Right lobe of liver (tissue), 6 donors: ENCODE measurements at regions not wholly inside any gene's neighbourhood (a gene's known extent, or its start where the extent isn't known, plus 50 kb on each side); places are given as distances from the start of the nearest gene placed in this dataset.

Source experiments
- ATAC-seq, 4 donors: fragments of 200-7000 bp; cut with Tn5 transposase; one replicate each; pipeline ENCODE4 v1.9.1; 2020; ENCODE audit warnings: mild to moderate bottlenecking in 4 of 4, moderate library complexity in 4 of 4
- DNase-seq, 3 donors: peaks; one replicate each; pipeline ENCODE4 v3.0.0-alpha.2; 2020
- H3K27ac ChIP-seq, 3 donors: fragments of 200-600 bp; one replicate each; pipeline ENCODE4 v1.8.0; 2022
- H3K27me3 ChIP-seq, 2 donors: fragments of 200-600 bp; one replicate each; pipeline ENCODE4 v1.8.0; 2022
- H3K36me3 ChIP-seq, 4 donors: fragments of 200-600 bp; sonication (generic) in 1 of 4; one replicate each; pipeline versions ENCODE4 v1.5.1 to v1.8.0; 2017 to 2022; ENCODE audit warnings: control low read depth in 1 of 4
- H3K4me1 ChIP-seq, 4 donors: fragments of 200-600 bp; sonication (generic) in 1 of 4; one replicate each; pipeline versions ENCODE4 v1.5.1 to v1.8.0; 2017 to 2022; ENCODE audit warnings: control low read depth in 1 of 4
- H3K4me3 ChIP-seq, 3 donors: fragments of 200-600 bp; one replicate each; pipeline ENCODE4 v1.8.0; 2022
- H3K9me3 ChIP-seq, 4 donors: fragments of 200-600 bp; sonication (generic) in 1 of 4; one replicate each; pipeline versions ENCODE4 v1.5.1 to v1.8.0; 2017 to 2022; ENCODE audit warnings: control low read depth in 1 of 4
- CTCF ChIP-seq, 4 donors: fragments of 200-600 bp in 3 of 4; fragments of 450-650 bp in 1 of 4; IDR thresholded peaks; one replicate each; pipeline versions ENCODE4 v1.5.1 to v1.8.0; 2016 to 2022; ENCODE audit warnings: antibody characterized with exemption in 4 of 4, mild to moderate bottlenecking in 2 of 4
- POLR2A ChIP-seq: fragments of 450-650 bp; IDR thresholded peaks from one replicate; pipeline ENCODE4 v1.6.1; 2017; ENCODE audit warnings: antibody characterized with exemption, mild to moderate bottlenecking
- WGBS: methylation state at CpG from one replicate; pipeline ENCODE4 v1.1.6; 2018; ENCODE audit warnings: low coverage, low lambda C conversion rate; ENCODE audit not compliant: insufficient coverage; ENCODE audit errors: missing lambda C conversion rate; 5-methylcytosine and 5-hydroxymethylcytosine counted together
- intact Hi-C, 2 donors: fragments of 100-400 bp; cut with DNase I; formaldehyde crosslinking; loops; one replicate each; pipeline versions ENCODE4 v1.11.2 to v1.14.1; 2022
- donor health status: DM: no; HTN: yes; CAD: no.
- donor health status: DM: no; HTN: no; CAD: no.
- donor health status: DM: no; HTN: no; CAD: no.
- donor health status: DM: no; HTN: yes; CAD: no.
- donor health status: DM: no; HTN: yes; CAD: no.

GRCh38 chr13:83365723-83366122 is 516.6 kb downstream of the SLITRK1 start:
- ATAC-seq (no peak), DNase-seq (no peak)
- Histone ChIP-seq H3K27me3 (no peaks in the 10 kb centered on the region), H3K36me3 (no peaks in the 10 kb centered on the region), H3K4me1 (no peaks in the 10 kb centered on the region), H3K9me3 (no peaks in the 10 kb centered on the region), H3K4me3 (no peak overlapping the region), H3K27ac (no peak overlapping the region)
- TF ChIP-seq CTCF (IDR thresholded peaks at IDR 0.05) (no peak), POLR2A (no peak)
- intact Hi-C loops: no loop called here

GRCh38 chr13:83355041-83355440 is 527.2 kb downstream of the SLITRK1 start:
- TF ChIP-seq POLR2A (no peak), CTCF (IDR thresholded peaks at IDR 0.05) (no peak)
- Histone ChIP-seq H3K36me3 (no peaks in the 10 kb centered on the region), H3K4me1 (no peaks in the 10 kb centered on the region), H3K27me3 (no peaks in the 10 kb centered on the region), H3K9me3 (no peaks in the 10 kb centered on the region), H3K27ac (no peak overlapping the region), H3K4me3 (no peak overlapping the region)
- DNase-seq: no peak
- intact Hi-C loops: no loop called here
- no peak for ATAC-seq
- WGBS: 72% methylated on average over 1 of the region's 1 CpG

DNA sequence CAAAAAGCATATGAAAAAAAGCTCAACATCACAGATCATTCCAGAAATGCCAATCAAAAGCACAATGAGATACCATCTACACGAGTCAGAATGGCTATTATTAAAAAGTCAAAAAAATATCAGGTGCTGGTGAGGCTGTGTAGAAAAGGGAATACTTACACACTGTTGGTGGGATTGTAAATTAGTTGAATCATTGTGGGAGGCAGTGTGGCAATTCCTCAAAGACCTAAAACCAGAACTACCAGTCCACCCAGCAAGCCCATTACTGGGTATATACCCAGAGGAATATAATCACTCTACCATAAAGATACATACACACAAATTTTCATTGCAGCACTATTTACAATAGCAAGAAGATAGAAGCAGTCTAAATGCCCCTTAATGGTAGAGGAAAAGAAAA is 529.9 kb downstream of the SLITRK1 start:
- ATAC-seq: no peak
- WGBS: 28% methylated on average over 1 of the region's 1 CpG

DNA sequence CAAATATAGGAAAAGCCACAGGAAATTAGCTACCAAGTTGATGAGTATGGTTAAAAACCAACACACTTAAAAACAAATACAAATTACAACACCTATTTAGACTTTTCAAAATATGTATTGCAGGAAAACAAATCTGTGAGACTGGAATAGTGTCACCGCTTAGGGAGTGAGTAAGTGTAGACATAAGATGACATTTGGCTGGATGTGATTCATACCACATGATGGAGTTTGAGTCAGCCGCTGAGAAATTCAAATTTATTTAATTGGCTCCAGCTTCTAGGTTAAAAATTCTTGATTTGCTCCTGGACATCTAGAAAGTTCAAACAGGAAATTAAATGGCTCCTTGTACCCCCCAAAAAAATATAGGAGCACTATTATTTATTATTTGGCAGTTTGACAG is 531.7 kb downstream of the SLITRK1 start:
- Histone ChIP-seq H3K4me1 (no peaks in the 10 kb centered on the region), H3K9me3 (no peaks in the 10 kb centered on the region), H3K27ac (no peak overlapping the region), H3K27me3 (no peaks in the 10 kb centered on the region), H3K36me3 (no peaks in the 10 kb centered on the region), H3K4me3 (no peak overlapping the region)
- TF ChIP-seq CTCF (IDR thresholded peaks at IDR 0.05) (no peak), POLR2A (no peak)
- intact Hi-C loops: no loop called here
- DNase-seq (no peak), ATAC-seq (no peak)
- WGBS: 67% methylated on average over 2 of the region's 2 CpGs

More for the DNA sequence above, 529.9 kb downstream of the SLITRK1 start:
- Histone ChIP-seq H3K27me3 (no peaks in the 10 kb centered on the region), H3K9me3 (no peaks in the 10 kb centered on the region), H3K36me3 (no peaks in the 10 kb centered on the region), H3K4me1 (no peaks in the 10 kb centered on the region), H3K27ac (no peak overlapping the region), H3K4me3 (no peak overlapping the region)
- no peak for DNase-seq
- TF ChIP-seq CTCF (IDR thresholded peaks at IDR 0.05): no peak
- intact Hi-C loops: no loop called here

DNA sequence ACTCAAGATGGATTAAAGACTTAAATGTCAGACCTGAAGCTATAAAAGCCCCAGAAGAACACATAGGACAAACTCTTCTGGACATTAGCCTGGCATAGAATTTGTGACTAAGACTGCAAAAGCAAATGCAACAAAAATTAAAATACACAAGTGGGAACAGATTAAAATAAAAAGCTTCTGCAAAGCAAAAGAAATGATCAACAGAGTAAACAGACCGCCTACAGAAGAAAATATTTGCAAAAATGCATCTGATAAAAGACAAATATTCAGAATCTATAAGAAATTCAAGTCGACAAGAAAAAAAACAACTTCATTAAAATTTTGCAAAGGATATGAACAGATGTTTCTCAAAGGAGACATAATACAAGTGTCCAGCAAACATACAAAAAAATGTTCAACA is 537.8 kb downstream of the SLITRK1 start:
- 35% methylated on average over 2 of the region's 2 CpGs for WGBS
- Histone ChIP-seq H3K4me3 (no peak overlapping the region), H3K9me3 (no peaks in the 10 kb centered on the region), H3K4me1 (no peaks in the 10 kb centered on the region), H3K36me3 (no peaks in the 10 kb centered on the region), H3K27ac (no peak overlapping the region), H3K27me3 (no peaks in the 10 kb centered on the region)
- intact Hi-C loops: no loop called here
- no peak for TF ChIP-seq POLR2A
- no peak for DNase-seq
- no peak for ATAC-seq
